ENCODE measurements at regions not wholly inside any gene's neighbourhood (a gene's known extent, or its start where the extent isn't known, plus 50 kb on each side); places are given as distances from the start of the nearest gene placed in this dataset.

DNA sequence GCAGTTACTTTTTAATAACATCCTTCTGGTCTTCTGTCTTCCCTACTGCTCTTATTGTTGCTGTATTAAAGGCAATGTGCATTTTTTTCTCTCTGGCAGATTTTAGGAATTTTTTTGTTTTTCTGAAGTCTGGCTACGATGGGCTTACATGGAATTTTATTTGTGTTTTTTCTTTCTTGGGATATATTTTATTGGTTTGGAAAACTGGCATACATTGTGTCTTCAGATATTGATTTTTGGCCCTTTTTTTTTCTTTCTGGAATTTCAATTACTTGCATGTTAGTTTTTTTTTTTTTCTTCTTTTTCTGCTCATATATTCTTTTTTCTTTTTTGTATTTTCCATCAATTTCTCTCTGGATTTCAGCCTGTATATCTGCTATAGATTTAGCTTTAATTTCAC, 442.1 kb upstream of the TRIB2 start:
- Histone ChIP-seq H3K36me3 (ENCODE audit: control insufficient read depth, insufficient read depth, low read length) (no peaks in the 10 kb centered on the region), H2BK15ac (replicated peaks; ENCODE audit: low read depth) (no peak overlapping the region), H2BK120ac (ENCODE audit: low read depth, low read length) (no peak overlapping the region), H3K79me2 (ENCODE audit: control insufficient read depth, insufficient read depth, low read length) (no peaks in the 10 kb centered on the region), H4K8ac (ENCODE audit: low read depth, low read length) (no peak overlapping the region), H2AK5ac (ENCODE audit: low read length) (no peak overlapping the region), H2BK5ac (ENCODE audit: low read length) (no peak overlapping the region), H3K4ac (ENCODE audit: low read depth, low read length) (no peak overlapping the region), H3K79me1 (ENCODE audit: low read length) (no peaks in the 10 kb centered on the region), H3K9ac (ENCODE audit: low read length) (no peak overlapping the region), H3K18ac (ENCODE audit: low read length) (no peak overlapping the region), H3K56ac (ENCODE audit: low read length) (no peak overlapping the region), H3K4me3 (ENCODE audit: low read length) (no peak overlapping the region), H3K23ac (ENCODE audit: low read length) (no peak overlapping the region), H3K27me3 (ENCODE audit: insufficient read depth, low read length, poor library complexity) (no peaks in the 10 kb centered on the region), H3K27ac (ENCODE audit: low read depth, low read length) (no peak overlapping the region), H4K5ac (ENCODE audit: low read length) (no peak overlapping the region), H3K4me1 (ENCODE audit: control insufficient read depth, low read depth, low read length) (peaks cover 6% of the 10 kb centered on the region), H3K4me2 (ENCODE audit: low read length) (no peak overlapping the region)
- DNase-seq: no peak
- no CpG with 5 or more reads among the region's 1 CpG for WGBS (ENCODE audit: extremely low coverage, insufficient coverage, low lambda C conversion rate)

DNA sequence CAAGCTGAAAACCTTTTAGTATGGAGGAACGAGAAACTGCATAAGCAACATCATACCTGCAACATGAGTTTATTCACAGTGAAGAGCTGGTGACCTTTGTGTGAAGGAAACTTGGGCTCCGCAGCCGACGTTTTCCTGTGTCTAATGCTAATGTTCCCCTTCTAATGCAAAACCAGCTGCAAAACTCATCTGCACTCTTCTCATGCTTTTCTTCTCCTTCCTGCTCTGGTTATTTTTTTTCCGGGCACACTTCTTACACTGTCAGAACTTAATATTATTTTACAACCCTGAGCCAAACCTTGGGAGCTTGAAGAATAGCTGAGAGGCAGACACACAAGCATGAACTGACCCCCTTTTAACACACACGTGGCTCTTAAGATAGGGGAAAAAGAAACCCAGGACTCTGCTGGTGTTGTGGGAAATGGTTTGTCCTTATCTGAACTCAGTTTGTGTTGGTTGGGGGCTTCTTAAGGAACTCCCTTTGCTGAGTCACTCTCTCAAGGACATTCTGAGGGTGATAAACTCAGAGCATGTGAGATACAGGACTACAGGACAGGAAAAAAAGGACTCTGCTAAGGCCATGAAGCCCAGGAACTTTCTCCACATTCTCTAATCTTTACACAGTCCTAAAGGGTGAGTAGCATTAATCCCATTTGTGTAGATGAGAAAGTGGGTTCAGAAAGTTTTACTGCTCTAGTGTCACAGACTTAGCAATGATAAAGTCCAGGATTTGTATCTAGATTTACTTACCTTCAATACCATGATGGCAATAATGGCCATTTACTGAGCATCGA, 439.3 kb upstream of the TRIB2 start:
- Histone ChIP-seq H3K4me2 (ENCODE audit: low read length) (no peak overlapping the region), H3K79me1 (ENCODE audit: low read length) (no peaks in the 10 kb centered on the region), H4K5ac (ENCODE audit: low read length) (no peak overlapping the region), H3K4me1 (ENCODE audit: control insufficient read depth, low read depth, low read length) (peaks cover 6% of the 10 kb centered on the region), H2BK5ac (ENCODE audit: low read length) (no peak overlapping the region), H3K4ac (ENCODE audit: low read depth, low read length) (peak overlapping the region; percentile 37), H2AK5ac (ENCODE audit: low read length) (no peak overlapping the region), H3K18ac (ENCODE audit: low read length) (peak overlapping the region; percentile 14), H4K8ac (ENCODE audit: low read depth, low read length) (no peak overlapping the region), H3K9ac (ENCODE audit: low read length) (no peak overlapping the region), H3K23ac (ENCODE audit: low read length) (no peak overlapping the region), H3K79me2 (ENCODE audit: control insufficient read depth, insufficient read depth, low read length) (no peaks in the 10 kb centered on the region), H3K4me3 (ENCODE audit: low read length) (no peak overlapping the region), H3K36me3 (ENCODE audit: control insufficient read depth, insufficient read depth, low read length) (no peaks in the 10 kb centered on the region), H2BK15ac (replicated peaks; ENCODE audit: low read depth) (peak overlapping the region; percentile 57), H3K56ac (ENCODE audit: low read length) (no peak overlapping the region), H3K27me3 (ENCODE audit: insufficient read depth, low read length, poor library complexity) (no peaks in the 10 kb centered on the region), H2BK120ac (ENCODE audit: low read depth, low read length) (no peak overlapping the region), H3K27ac (ENCODE audit: low read depth, low read length) (no peak overlapping the region)
- no CpG with 5 or more reads among the region's 7 CpGs for WGBS (ENCODE audit: extremely low coverage, insufficient coverage, low lambda C conversion rate)
- DNase-seq: peak; percentile 76

DNA sequence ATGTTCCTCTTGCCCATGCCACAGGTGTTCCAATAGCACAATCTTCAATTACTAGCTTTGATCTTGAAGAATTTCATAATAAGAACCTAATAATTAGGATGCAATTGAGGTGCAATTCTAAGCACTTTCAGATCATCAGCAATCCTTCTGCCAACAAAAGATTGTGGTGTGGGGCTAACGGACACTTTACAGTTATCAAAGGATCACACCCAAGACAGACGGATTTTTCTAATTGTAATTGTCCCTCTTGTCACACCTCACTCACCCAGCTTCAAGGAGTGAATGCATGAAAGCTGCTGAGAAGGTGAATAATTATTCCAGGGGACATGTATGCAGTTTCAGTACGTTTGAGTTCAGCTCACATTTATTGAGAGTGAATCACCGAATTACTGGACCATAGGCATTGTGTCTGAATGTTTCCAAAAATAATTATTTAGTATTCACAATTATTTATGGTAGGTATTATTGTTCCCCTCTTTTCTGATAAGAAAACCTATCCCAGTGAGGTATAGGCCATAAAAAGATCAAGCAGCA, 438.5 kb upstream of the TRIB2 start:
- WGBS (ENCODE audit: extremely low coverage, insufficient coverage, low lambda C conversion rate): no CpG with 5 or more reads among the region's 4 CpGs
- no peak overlapping the region for H2BK5ac ChIP-seq (ENCODE audit: low read length)
- H3K4me3 ChIP-seq (ENCODE audit: low read length): no peak overlapping the region

DNA sequence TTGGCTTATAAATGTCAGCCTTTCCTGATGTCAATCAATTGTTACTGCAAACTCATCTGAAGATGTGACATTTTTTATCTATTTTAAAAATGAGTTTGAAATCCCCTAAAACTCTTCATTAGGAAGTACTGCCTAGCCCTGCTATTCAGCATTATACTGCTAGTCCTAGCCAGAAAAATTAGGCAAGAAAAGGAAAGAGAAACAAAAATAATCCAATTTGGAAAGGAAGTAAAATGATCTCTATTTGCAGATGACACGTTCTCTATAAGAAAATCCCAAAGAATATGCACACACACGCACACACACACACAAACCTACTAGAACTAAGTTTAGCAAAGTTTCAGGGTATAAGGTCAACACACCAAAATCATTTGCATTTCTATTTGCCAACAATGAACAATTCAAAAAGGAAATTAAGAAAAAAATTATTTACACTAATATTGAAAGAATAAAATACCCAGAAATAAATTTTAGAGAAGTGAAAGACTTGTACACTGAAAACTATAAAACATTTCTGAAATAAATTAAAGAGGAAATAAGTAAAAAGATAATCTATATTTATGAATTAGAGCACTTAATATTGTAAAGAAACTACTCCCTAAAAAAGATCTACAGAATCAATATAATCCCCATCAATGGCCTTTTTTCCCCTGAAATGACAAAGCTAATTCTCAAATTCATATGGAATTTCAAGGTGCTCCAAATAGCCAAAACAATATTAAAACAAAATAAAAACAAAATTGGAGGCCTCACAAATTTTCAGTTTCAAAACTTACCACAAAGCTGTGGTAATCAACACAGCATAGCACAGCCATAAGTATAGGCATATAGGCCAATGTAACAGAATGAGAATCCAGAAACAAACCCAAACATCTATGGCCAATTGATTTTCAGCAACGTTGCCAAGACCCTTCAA, 433.7 kb upstream of the TRIB2 start:
- Histone ChIP-seq H2BK120ac (ENCODE audit: low read depth, low read length) (no peak overlapping the region), H3K27me3 (ENCODE audit: insufficient read depth, low read length, poor library complexity) (no peaks in the 10 kb centered on the region)
- WGBS (ENCODE audit: extremely low coverage, insufficient coverage, low lambda C conversion rate): no CpG with 5 or more reads among the region's 3 CpGs

More for the DNA sequence above, 438.5 kb upstream of the TRIB2 start:
- H2AK5ac ChIP-seq (ENCODE audit: low read length): no peak overlapping the region
- no peak overlapping the region for H3K18ac ChIP-seq (ENCODE audit: low read length)
- H3K27ac ChIP-seq (ENCODE audit: low read depth, low read length): no peak overlapping the region
- no peaks in the 10 kb centered on the region for H3K79me1 ChIP-seq (ENCODE audit: low read length)
- H3K4me2 ChIP-seq (ENCODE audit: low read length): no peak overlapping the region
- no peak overlapping the region for H3K56ac ChIP-seq (ENCODE audit: low read length)
- no peak overlapping the region for H2BK120ac ChIP-seq (ENCODE audit: low read depth, low read length)
- H3K9ac ChIP-seq (ENCODE audit: low read length): no peak overlapping the region
- DNase-seq: no peak
- no peak overlapping the region for H3K4ac ChIP-seq (ENCODE audit: low read depth, low read length)
- H3K79me2 ChIP-seq (ENCODE audit: control insufficient read depth, insufficient read depth, low read length): no peaks in the 10 kb centered on the region
- no peak overlapping the region for H4K8ac ChIP-seq (ENCODE audit: low read depth, low read length)
- no peak overlapping the region for H4K5ac ChIP-seq (ENCODE audit: low read length)
- no peak overlapping the region for H3K23ac ChIP-seq (ENCODE audit: low read length)
- no peaks in the 10 kb centered on the region for H3K36me3 ChIP-seq (ENCODE audit: control insufficient read depth, insufficient read depth, low read length)
- H3K27me3 ChIP-seq (ENCODE audit: insufficient read depth, low read length, poor library complexity): no peaks in the 10 kb centered on the region
- no peak overlapping the region for H2BK15ac ChIP-seq (replicated peaks; ENCODE audit: low read depth)
- H3K4me1 ChIP-seq (ENCODE audit: control insufficient read depth, low read depth, low read length): peaks cover 6% of the 10 kb centered on the region

DNA sequence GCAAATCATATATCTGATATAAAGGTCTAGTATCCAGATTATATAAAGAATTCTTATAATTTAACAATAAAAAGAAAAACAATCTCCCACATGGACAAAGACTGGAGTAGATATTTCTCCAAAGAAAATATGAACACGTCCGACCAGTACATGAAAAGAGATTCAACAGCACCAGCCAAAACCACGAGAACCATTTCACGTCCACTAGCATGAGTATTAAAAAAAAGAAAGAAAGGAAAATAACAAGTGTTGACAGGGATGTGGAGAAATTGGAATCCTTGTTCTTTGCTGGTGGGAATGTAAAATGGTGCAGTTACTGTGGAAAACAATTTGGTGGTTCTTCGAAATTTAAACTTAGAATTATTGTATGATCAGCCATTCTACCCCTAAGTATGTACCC, 432.7 kb upstream of the TRIB2 start:
- Histone ChIP-seq H3K4ac (ENCODE audit: low read depth, low read length) (no peak overlapping the region), H4K8ac (ENCODE audit: low read depth, low read length) (no peak overlapping the region), H3K4me1 (ENCODE audit: control insufficient read depth, low read depth, low read length) (no peaks in the 10 kb centered on the region), H3K27ac (ENCODE audit: low read depth, low read length) (no peak overlapping the region), H3K23ac (ENCODE audit: low read length) (no peak overlapping the region), H2AK5ac (ENCODE audit: low read length) (no peak overlapping the region), H2BK120ac (ENCODE audit: low read depth, low read length) (no peak overlapping the region), H3K79me2 (ENCODE audit: control insufficient read depth, insufficient read depth, low read length) (no peaks in the 10 kb centered on the region), H3K9ac (ENCODE audit: low read length) (no peak overlapping the region), H3K36me3 (ENCODE audit: control insufficient read depth, insufficient read depth, low read length) (no peaks in the 10 kb centered on the region), H2BK15ac (replicated peaks; ENCODE audit: low read depth) (no peak overlapping the region), H4K5ac (ENCODE audit: low read length) (no peak overlapping the region), H3K79me1 (ENCODE audit: low read length) (no peaks in the 10 kb centered on the region), H2BK5ac (ENCODE audit: low read length) (no peak overlapping the region), H3K18ac (ENCODE audit: low read length) (no peak overlapping the region), H3K27me3 (ENCODE audit: insufficient read depth, low read length, poor library complexity) (no peaks in the 10 kb centered on the region), H3K4me2 (ENCODE audit: low read length) (no peak overlapping the region), H3K56ac (ENCODE audit: low read length) (no peak overlapping the region), H3K4me3 (ENCODE audit: low read length) (no peak overlapping the region)
- DNase-seq: no peak
- WGBS (ENCODE audit: extremely low coverage, insufficient coverage, low lambda C conversion rate): no CpG with 5 or more reads among the region's 5 CpGs

More for the DNA sequence above, 433.7 kb upstream of the TRIB2 start:
- Histone ChIP-seq H3K9ac (ENCODE audit: low read length) (no peak overlapping the region), H2AK5ac (ENCODE audit: low read length) (no peak overlapping the region), H3K23ac (ENCODE audit: low read length) (no peak overlapping the region), H2BK15ac (replicated peaks; ENCODE audit: low read depth) (no peak overlapping the region), H3K56ac (ENCODE audit: low read length) (no peak overlapping the region), H3K27ac (ENCODE audit: low read depth, low read length) (no peak overlapping the region), H3K18ac (ENCODE audit: low read length) (no peak overlapping the region), H2BK5ac (ENCODE audit: low read length) (no peak overlapping the region), H3K4me1 (ENCODE audit: control insufficient read depth, low read depth, low read length) (no peaks in the 10 kb centered on the region), H4K5ac (ENCODE audit: low read length) (no peak overlapping the region), H3K4me3 (ENCODE audit: low read length) (no peak overlapping the region), H3K79me1 (ENCODE audit: low read length) (no peaks in the 10 kb centered on the region), H3K79me2 (ENCODE audit: control insufficient read depth, insufficient read depth, low read length) (no peaks in the 10 kb centered on the region), H3K4me2 (ENCODE audit: low read length) (no peak overlapping the region), H3K36me3 (ENCODE audit: control insufficient read depth, insufficient read depth, low read length) (no peaks in the 10 kb centered on the region), H3K4ac (ENCODE audit: low read depth, low read length) (no peak overlapping the region), H4K8ac (ENCODE audit: low read depth, low read length) (no peak overlapping the region)
- no peak for DNase-seq

Data from mesendoderm (in vitro differentiated cells).